ENCODE measurements at regions not wholly inside any gene's neighbourhood (a gene's known extent, or its start where the extent isn't known, plus 50 kb on each side); places are given as distances from the start of the nearest gene placed in this dataset.
"Not testable (repeated sequence)": the region's sequence is repeated elsewhere in the genome, so short reads cannot be mapped to it uniquely, and the experiment has no call there.

- H3K4me3 ChIP-seq (replicated peaks; ENCODE audit: low read depth, low read length) = no peak overlapping the region
- no peak for TF ChIP-seq CTCF (IDR thresholded peaks at IDR 0.05; ENCODE audit: low read length, missing control alignments)
- no peak for DNase-seq (ENCODE audit: low read depth)
Measured at GRCh38 chr12:58009405-58010195, 68.2 kb downstream of the ATP23 start.

- no peak for DNase-seq (ENCODE audit: low read depth)
- no peak overlapping the region for H3K4me3 ChIP-seq (replicated peaks; ENCODE audit: low read depth, low read length)
- no peak for TF ChIP-seq CTCF (IDR thresholded peaks at IDR 0.05; ENCODE audit: low read length, missing control alignments)
Measured at GRCh38 chr12:58011676-58012075, 70.3 kb downstream of the ATP23 start.

- not testable (repeated sequence) for DNase-seq (ENCODE audit: low read depth); H3K4me3 ChIP-seq (replicated peaks; ENCODE audit: low read depth, low read length)
Measured at GRCh38 chr12:58022379-58023020, 81.1 kb downstream of the ATP23 start.

- no peak overlapping the region for H3K4me3 ChIP-seq (replicated peaks; ENCODE audit: low read depth, low read length)
- TF ChIP-seq CTCF (IDR thresholded peaks at IDR 0.05; ENCODE audit: low read length, missing control alignments) = no peak
- no peak for DNase-seq (ENCODE audit: low read depth)
Measured at GRCh38 chr12:58025431-58025830, 84.1 kb downstream of the ATP23 start.

GRCh38 chr12:58026426-58026825 lies 85.1 kb downstream of the ATP23 start:
- no peak overlapping the region for H3K4me3 ChIP-seq (replicated peaks; ENCODE audit: low read depth, low read length)
- no peak for DNase-seq (ENCODE audit: low read depth)
- TF ChIP-seq CTCF (IDR thresholded peaks at IDR 0.05; ENCODE audit: low read length, missing control alignments) = no peak

GRCh38 chr12:58026897-58027891 lies 85.8 kb downstream of the ATP23 start:
- peak; percentile 3 for DNase-seq (ENCODE audit: low read depth)
- TF ChIP-seq CTCF (IDR thresholded peaks at IDR 0.05; ENCODE audit: low read length, missing control alignments) = no peak

GRCh38 chr12:58028294-58028693 lies 86.9 kb downstream of the ATP23 start:
- no peak overlapping the region for H3K4me3 ChIP-seq (replicated peaks; ENCODE audit: low read depth, low read length)
- DNase-seq (ENCODE audit: low read depth) = no peak
- TF ChIP-seq CTCF (IDR thresholded peaks at IDR 0.05; ENCODE audit: low read length, missing control alignments) = no peak

More at GRCh38 chr12:58026897-58027891, 85.8 kb downstream of the ATP23 start:
- no peak overlapping the region for H3K4me3 ChIP-seq (replicated peaks; ENCODE audit: low read depth, low read length)

Measured in fibroblast of pulmonary artery (primary cell).